Immature natural killer cell (primary cell): ENCODE measurements at regions not wholly inside any gene's neighbourhood (a gene's known extent, or its start where the extent isn't known, plus 50 kb on each side); places are given as distances from the start of the nearest gene placed in this dataset.
A peak's percentile ranks its signal among the peaks of the same experiment; 100 is the strongest.

Experiments
- DNase-seq, 3 donors: peaks; one replicate each; pipeline ENCODE4 v3.0.0; 2022; ENCODE audit warnings: mixed read lengths in 1 of 3
- H3K27ac Mint-ChIP-seq, 6 donors: one replicate each; pipeline ENCODE4 v1.8.0; 2020; ENCODE audit warnings: mixed read lengths in 6 of 6, mild to moderate bottlenecking in 5 of 6, inconsistent platforms in 4 of 6, moderate library complexity in 3 of 6
- H3K27me3 Mint-ChIP-seq, 3 donors: one replicate each; pipeline ENCODE4 v1.8.0; 2020 to 2021; ENCODE audit warnings: low read depth in 3 of 3, mild to moderate bottlenecking in 3 of 3, mixed read lengths in 3 of 3, moderate library complexity in 3 of 3, inconsistent platforms in 1 of 3
- H3K36me3 Mint-ChIP-seq, 3 donors: one replicate each; pipeline ENCODE4 v1.8.0; 2020; ENCODE audit warnings: mixed read lengths in 3 of 3, inconsistent platforms in 2 of 3, mild to moderate bottlenecking in 2 of 3
- H3K4me1 Mint-ChIP-seq, 2 donors: one replicate each; pipeline ENCODE4 v1.8.0; 2020; ENCODE audit warnings: inconsistent platforms in 2 of 2, mild to moderate bottlenecking in 2 of 2, mixed read lengths in 2 of 2, moderate library complexity in 1 of 2
- H3K4me3 Mint-ChIP-seq, 5 donors: one replicate each; pipeline ENCODE4 v1.8.0; 2020; ENCODE audit warnings: mild to moderate bottlenecking in 5 of 5, mixed read lengths in 5 of 5, inconsistent platforms in 3 of 5, moderate library complexity in 3 of 5
- H3K9me3 Mint-ChIP-seq, 6 donors: one replicate each; pipeline ENCODE4 v1.8.0; 2020; ENCODE audit warnings: mild to moderate bottlenecking in 6 of 6, mixed read lengths in 6 of 6, inconsistent platforms in 4 of 6, moderate library complexity in 3 of 6

- no peak for DNase-seq
- no peak overlapping the region for H3K4me3 Mint-ChIP-seq
- H3K27ac Mint-ChIP-seq: no peak overlapping the region
- no peaks in the 10 kb centered on the region for H3K9me3 Mint-ChIP-seq
- no peaks in the 10 kb centered on the region for H3K4me1 Mint-ChIP-seq
- H3K36me3 Mint-ChIP-seq: no peaks in the 10 kb centered on the region
- peaks cover 6 to 22% (median 8%) of the 10 kb centered on the region in 3 donors for H3K27me3 Mint-ChIP-seq
Measured at GRCh38 chr15:94031072-94031471, 200.3 kb upstream of the MCTP2 start.

DNA sequence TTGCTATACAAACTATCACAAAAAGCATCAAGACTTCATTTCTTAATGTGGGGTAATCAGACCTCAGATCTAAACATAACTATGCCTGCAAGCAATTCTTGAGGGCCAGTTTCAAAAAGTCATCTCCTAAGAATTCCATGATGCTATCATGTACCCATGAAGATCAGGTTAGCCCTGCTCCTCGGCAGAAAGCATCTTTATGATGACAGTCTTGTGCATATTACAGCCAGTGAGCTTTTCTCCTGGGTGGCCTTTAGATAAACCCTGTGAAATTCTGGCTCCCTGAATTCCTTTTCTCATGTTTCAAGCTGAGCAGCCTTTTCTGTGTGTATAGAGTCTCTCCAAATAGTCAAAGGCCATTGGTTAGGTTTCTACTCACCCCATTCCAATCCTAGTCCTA lies 201.9 kb upstream of the MCTP2 start:
- DNase-seq: no peak
- Mint-ChIP-seq H3K27me3 (peaks cover 6 to 25% (median 8%) of the 10 kb centered on the region in 3 donors), H3K9me3 (no peaks in the 10 kb centered on the region), H3K36me3 (no peaks in the 10 kb centered on the region), H3K4me3 (no peak overlapping the region), H3K4me1 (no peaks in the 10 kb centered on the region), H3K27ac (no peak overlapping the region)

GRCh38 chr15:94028809-94029208 lies 202.6 kb upstream of the MCTP2 start:
- DNase-seq: no peak

DNA sequence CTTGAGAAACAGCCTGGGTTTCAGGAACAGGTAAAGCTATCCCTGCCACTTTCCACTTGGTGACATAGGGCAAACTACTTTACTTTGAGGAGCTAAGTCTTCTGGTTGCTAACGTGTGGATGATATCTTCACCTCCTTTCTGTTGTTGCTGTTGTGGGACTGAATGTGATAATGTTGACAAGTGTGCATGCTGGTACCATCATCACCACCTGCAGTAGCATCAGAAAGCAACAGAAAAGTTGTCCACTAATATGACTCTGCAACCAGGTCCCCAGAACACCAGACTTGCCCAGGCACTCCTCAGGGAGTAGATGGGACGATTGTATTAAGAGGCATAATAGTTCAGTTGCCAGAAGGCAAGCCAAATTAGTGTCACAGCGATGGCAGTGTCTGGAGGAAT lies 203.2 kb upstream of the MCTP2 start:
- H3K27me3 Mint-ChIP-seq: peaks cover 3 to 26% (median 5%) of the 10 kb centered on the region in 3 donors
- H3K9me3 Mint-ChIP-seq: no peaks in the 10 kb centered on the region
- H3K27ac Mint-ChIP-seq: no peak overlapping the region
- no peak for DNase-seq
- no peaks in the 10 kb centered on the region for H3K36me3 Mint-ChIP-seq
- H3K4me3 Mint-ChIP-seq: no peak overlapping the region
- H3K4me1 Mint-ChIP-seq: no peaks in the 10 kb centered on the region

More at GRCh38 chr15:94028809-94029208, 202.6 kb upstream of the MCTP2 start:
- H3K27me3 Mint-ChIP-seq: peaks cover 3 to 23% (median 5%) of the 10 kb centered on the region in 3 donors
- H3K4me1 Mint-ChIP-seq: no peaks in the 10 kb centered on the region
- H3K9me3 Mint-ChIP-seq: no peaks in the 10 kb centered on the region
- no peak overlapping the region for H3K4me3 Mint-ChIP-seq
- H3K27ac Mint-ChIP-seq: no peak overlapping the region
- no peaks in the 10 kb centered on the region for H3K36me3 Mint-ChIP-seq

DNA sequence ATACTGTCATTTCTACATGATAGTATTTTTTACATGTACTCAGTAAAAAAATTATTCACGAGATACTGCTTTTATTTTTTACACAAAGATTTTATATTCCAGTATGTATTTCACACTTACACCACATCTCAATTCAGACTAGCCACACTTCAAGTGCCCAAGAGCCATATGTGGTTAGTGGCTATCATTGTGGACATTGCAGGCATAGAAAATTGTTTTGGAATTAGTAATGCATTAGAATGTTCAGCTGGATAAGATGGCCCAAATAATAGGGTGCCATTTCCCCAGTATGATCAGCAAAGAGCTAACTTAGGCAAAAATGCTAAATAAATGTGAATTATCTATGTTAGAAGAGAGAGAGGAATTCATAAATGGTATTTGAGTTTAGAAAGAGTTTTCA lies 203.8 kb upstream of the MCTP2 start:
- Mint-ChIP-seq H3K9me3 (no peaks in the 10 kb centered on the region), H3K4me3 (no peak overlapping the region), H3K4me1 (no peaks in the 10 kb centered on the region), H3K36me3 (no peaks in the 10 kb centered on the region), H3K27me3 (peaks cover 3 to 26% (median 5%) of the 10 kb centered on the region in 3 donors), H3K27ac (no peak overlapping the region)
- DNase-seq: no peak

- Mint-ChIP-seq H3K27ac (no peak overlapping the region), H3K4me1 (no peaks in the 10 kb centered on the region), H3K9me3 (no peaks in the 10 kb centered on the region), H3K4me3 (no peak overlapping the region), H3K27me3 (peaks cover 5 to 23% (median 5%) of the 10 kb centered on the region in 3 donors), H3K36me3 (no peaks in the 10 kb centered on the region)
- DNase-seq: no peak
Measured at GRCh38 chr15:94026458-94027304, 204.7 kb upstream of the MCTP2 start.

DNA sequence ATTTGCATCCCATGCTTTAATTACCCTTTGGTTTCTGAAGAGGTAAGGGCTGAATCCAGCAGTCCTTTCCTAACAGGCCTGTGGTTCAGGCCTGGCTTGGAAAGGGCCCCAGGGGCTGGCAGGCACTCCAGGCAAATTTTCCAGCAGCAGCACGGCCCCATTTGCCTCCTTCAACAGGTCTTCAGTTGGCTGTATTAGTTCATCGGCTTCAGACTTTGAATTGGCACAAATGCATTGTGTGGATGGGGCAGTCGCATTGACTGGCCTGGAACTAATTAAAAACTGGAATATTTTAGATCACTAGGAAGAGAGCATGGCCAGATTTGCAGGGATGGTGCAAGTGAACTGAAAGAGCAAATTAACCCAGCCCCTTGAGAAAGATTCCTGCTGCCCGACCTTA lies 207.8 kb upstream of the MCTP2 start:
- H3K27me3 Mint-ChIP-seq: peaks cover 2 to 19% (median 5%) of the 10 kb centered on the region in 3 donors
- no peaks in the 10 kb centered on the region for H3K36me3 Mint-ChIP-seq
- H3K9me3 Mint-ChIP-seq: no peaks in the 10 kb centered on the region
- H3K4me1 Mint-ChIP-seq: no peaks in the 10 kb centered on the region
- H3K27ac Mint-ChIP-seq: no peak overlapping the region
- no peak overlapping the region for H3K4me3 Mint-ChIP-seq
- DNase-seq: no peak

- peaks cover 2 to 15% (median 4%) of the 10 kb centered on the region in 3 donors for H3K27me3 Mint-ChIP-seq
- H3K27ac Mint-ChIP-seq: no peak overlapping the region
- no peaks in the 10 kb centered on the region for H3K36me3 Mint-ChIP-seq
- no peak for DNase-seq
- no peak overlapping the region for H3K4me3 Mint-ChIP-seq
- H3K9me3 Mint-ChIP-seq: peaks cover 0 to 1% (median 0%) of the 10 kb centered on the region in 6 donors
- H3K4me1 Mint-ChIP-seq: no peaks in the 10 kb centered on the region
Measured at GRCh38 chr15:94021621-94022320, 209.6 kb upstream of the MCTP2 start.

GRCh38 chr15:94019062-94019461 lies 212.3 kb upstream of the MCTP2 start:
- Mint-ChIP-seq H3K27me3 (peaks cover 2 to 14% (median 5%) of the 10 kb centered on the region in 3 donors), H3K27ac (no peak overlapping the region), H3K4me1 (peaks cover 0 to 2% of the 10 kb centered on the region in 2 donors), H3K36me3 (no peaks in the 10 kb centered on the region), H3K9me3 (peaks cover 0 to 1% (median 0%) of the 10 kb centered on the region in 6 donors), H3K4me3 (no peak overlapping the region)
- DNase-seq: no peak

- no peak overlapping the region for H3K4me3 Mint-ChIP-seq
- peaks cover 2 to 8% (median 3%) of the 10 kb centered on the region in 3 donors for H3K27me3 Mint-ChIP-seq
- H3K36me3 Mint-ChIP-seq: no peaks in the 10 kb centered on the region
- H3K4me1 Mint-ChIP-seq: peaks cover 0 to 2% of the 10 kb centered on the region in 2 donors
- no peak for DNase-seq
- H3K9me3 Mint-ChIP-seq: peaks cover 0 to 1% (median 0%) of the 10 kb centered on the region in 6 donors
- no peak overlapping the region for H3K27ac Mint-ChIP-seq
Measured at GRCh38 chr15:94015324-94015723, 216.0 kb upstream of the MCTP2 start.

GRCh38 chr15:94008104-94009074 lies 223.0 kb upstream of the MCTP2 start:
- Mint-ChIP-seq H3K27me3 (peaks cover 3 to 10% (median 4%) of the 10 kb centered on the region in 3 donors), H3K4me3 (no peak overlapping the region), H3K9me3 (no peaks in the 10 kb centered on the region), H3K36me3 (no peaks in the 10 kb centered on the region), H3K4me1 (peaks cover 4 to 6% of the 10 kb centered on the region in 2 donors), H3K27ac (no peak overlapping the region)
- DNase-seq: no peak

DNA sequence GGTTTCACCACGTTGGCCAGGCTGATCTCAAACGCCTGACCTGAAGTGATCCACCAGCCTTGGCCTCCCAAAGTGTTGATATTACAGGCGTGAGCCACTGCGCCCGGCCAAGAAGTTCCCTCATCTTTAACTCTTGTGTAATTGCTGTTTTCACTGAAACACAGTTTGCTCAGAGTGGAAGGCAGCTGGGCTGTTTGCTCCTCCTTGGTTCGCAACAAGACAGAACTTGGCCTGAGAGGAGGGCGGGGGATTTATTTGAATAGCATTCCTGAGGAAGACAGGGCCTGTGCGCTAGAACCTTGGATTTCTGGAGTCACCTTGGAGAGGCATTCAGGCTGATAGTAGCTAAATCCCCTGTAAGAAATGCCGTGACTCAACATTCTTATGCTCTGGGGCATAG lies 226.7 kb upstream of the MCTP2 start:
- Mint-ChIP-seq H3K4me1 (peaks cover 4 to 6% of the 10 kb centered on the region in 2 donors), H3K4me3 (no peak overlapping the region), H3K9me3 (no peaks in the 10 kb centered on the region), H3K27ac (no peak overlapping the region), H3K27me3 (peaks cover 4 to 7% (median 4%) of the 10 kb centered on the region in 3 donors), H3K36me3 (no peaks in the 10 kb centered on the region)
- no peak for DNase-seq

GRCh38 chr15:94002041-94002440 lies 229.3 kb upstream of the MCTP2 start:
- no peaks in the 10 kb centered on the region for H3K9me3 Mint-ChIP-seq
- peak overlapping the region in 1 of 6 donors; percentile 8 for H3K27ac Mint-ChIP-seq
- H3K4me3 Mint-ChIP-seq: no peak overlapping the region
- H3K27me3 Mint-ChIP-seq: peaks cover 3 to 7% (median 4%) of the 10 kb centered on the region in 3 donors
- no peak for DNase-seq
- H3K36me3 Mint-ChIP-seq: no peaks in the 10 kb centered on the region
- H3K4me1 Mint-ChIP-seq: peaks cover 4 to 6% of the 10 kb centered on the region in 2 donors
